Stomach (tissue), 8 donors: ENCODE measurements at regions not wholly inside any gene's neighbourhood (a gene's known extent, or its start where the extent isn't known, plus 50 kb on each side); places are given as distances from the start of the nearest gene placed in this dataset.

Source experiments
- DNase-seq, 2 donors: peaks; one replicate each; pipeline versions ENCODE4 v3.0.0 to v3.0.0-alpha.2; 2013 to 2019
- H3K27ac ChIP-seq, 5 donors: fragments of 200-600 bp in 4 of 5; sonication (generic) in 4 of 5; one replicate each; pipeline ENCODE4 v1.5.1; 2013 to 2019; ENCODE audit warnings: mild to moderate bottlenecking in 1 of 5, moderate library complexity in 1 of 5
- H3K27me3 ChIP-seq, 3 donors: fragments of 200-600 bp; sonication (generic); one replicate each; pipeline ENCODE4 v1.5.1; 2017 to 2019; ENCODE audit warnings: mixed run types in 1 of 3
- H3K36me3 ChIP-seq, 4 donors: fragments of 200-600 bp; sonication (generic); 1 replicate in 3 of 4; 2 replicates in 1 of 4; pipeline ENCODE4 v1.5.1; 2016 to 2019
- H3K4me1 ChIP-seq, 4 donors: fragments of 200-600 bp; sonication (generic); one replicate each; pipeline ENCODE4 v1.5.1; 2016 to 2019
- H3K4me3 ChIP-seq, 4 donors: fragments of 200-600 bp; sonication (generic) in 3 of 4; one replicate each; pipeline ENCODE4 v1.5.1; 2016 to 2019; ENCODE audit warnings: mild to moderate bottlenecking in 1 of 4
- H3K9me3 ChIP-seq, 4 donors: fragments of 200-600 bp; sonication (generic); one replicate each; pipeline ENCODE4 v1.5.1; 2016 to 2019
- CTCF ChIP-seq, 7 experiments: fragments of 450-650 bp in 4 of 7; fragments of 200-600 bp in 3 of 7; sonication (generic) in 3 of 7; IDR thresholded peaks; one replicate each; pipeline ENCODE4 v1.5.1; 2016 to 2019; ENCODE audit warnings: antibody characterized with exemption in 7 of 7, control low read depth in 2 of 7, mild to moderate bottlenecking in 1 of 7
- EP300 ChIP-seq: sonication (generic); formaldehyde crosslinking; IDR thresholded peaks from one replicate; pipeline ENCODE4 v1.6.1; 2017; ENCODE audit warnings: antibody characterized with exemption
- POLR2A ChIP-seq, 4 donors: fragments of 450-650 bp; IDR thresholded peaks; one replicate each; pipeline ENCODE4 v1.6.1; 2016; ENCODE audit warnings: antibody characterized with exemption in 4 of 4, control low read depth in 2 of 4, mild to moderate bottlenecking in 1 of 4, moderate library complexity in 1 of 4
- POLR2AphosphoS5 ChIP-seq, 3 donors: sonication (generic); formaldehyde crosslinking; IDR thresholded peaks; one replicate each; pipeline ENCODE4 v1.6.1; 2016; ENCODE audit warnings: antibody characterized with exemption in 3 of 3
- whole genome bisulfite sequencing, 5 donors: extraction: QIAGEN DNeasy Blood & Tissue Kit in 3 of 5; methylation state at CpG; one replicate each; pipeline versions ENCODE4 v1.1.5 to v1.1.7; 2013 to 2018; 5-methylcytosine and 5-hydroxymethylcytosine counted together
- intact Hi-C: fragments of 100-400 bp; cut with DNase I; formaldehyde crosslinking; loops from one replicate; pipeline ENCODE4 v1.15.1; 2023; ENCODE audit warnings: low total_unique reads
- donor health status: healthy with polysubstance abuse.
- donor health status: Bipolar disorder and iron deficiency.
- donor health status: healthy.

GRCh38 chr16:7097518-7097917 lies 235.1 kb upstream of the RBFOX1 start:
- no peaks in the 10 kb centered on the region for H3K27me3 ChIP-seq
- no peak for TF ChIP-seq POLR2A (IDR thresholded peaks at IDR 0.05)
- no peak for DNase-seq
- H3K4me3 ChIP-seq, result no peak overlapping the region
- no peaks in the 10 kb centered on the region for H3K36me3 ChIP-seq
- H3K27ac ChIP-seq, result no peak overlapping the region
- peaks cover 0 to 6% (median 0%) of the 10 kb centered on the region in 4 donors for H3K9me3 ChIP-seq
- intact Hi-C loops, result no loop called here
- H3K4me1 ChIP-seq, result no peaks in the 10 kb centered on the region
- WGBS, 5 donors, result 9 to 27% (median 22%) methylated on average over 1 of the region's 1 CpG

GRCh38 chr16:7093511-7093910 lies 239.1 kb upstream of the RBFOX1 start:
- Histone ChIP-seq H3K36me3 (no peaks in the 10 kb centered on the region), H3K9me3 (peaks cover 0 to 6% (median 0%) of the 10 kb centered on the region in 4 donors), H3K27ac (no peak overlapping the region), H3K4me1 (no peaks in the 10 kb centered on the region), H3K4me3 (no peak overlapping the region), H3K27me3 (no peaks in the 10 kb centered on the region)
- intact Hi-C loops, result no loop called here
- DNase-seq, result no peak
- WGBS, 5 donors, result 89 to 94% (median 90%) methylated on average over 4 of the region's 4 CpGs
- TF ChIP-seq CTCF (IDR thresholded peaks at IDR 0.05) (no peak), POLR2AphosphoS5 (IDR thresholded peaks at IDR 0.05) (no peak), POLR2A (IDR thresholded peaks at IDR 0.05) (no peak), EP300 (no peak)

GRCh38 chr16:7090628-7091115 lies 242.0 kb upstream of the RBFOX1 start:
- H3K9me3 ChIP-seq, result no peaks in the 10 kb centered on the region
- intact Hi-C loops, result no loop called here
- no peak for DNase-seq
- no peaks in the 10 kb centered on the region for H3K36me3 ChIP-seq
- TF ChIP-seq POLR2A (IDR thresholded peaks at IDR 0.05) (no peak), EP300 (no peak), POLR2AphosphoS5 (IDR thresholded peaks at IDR 0.05) (no peak), CTCF (IDR thresholded peaks at IDR 0.05) (no peak)
- H3K4me3 ChIP-seq, result no peak overlapping the region
- WGBS, 5 donors, result 20 to 31% (median 29%) methylated on average over 9 of the region's 9 CpGs
- H3K27ac ChIP-seq, result no peak overlapping the region
- H3K4me1 ChIP-seq, result no peaks in the 10 kb centered on the region
- H3K27me3 ChIP-seq, result peaks cover 0 to 13% (median 0%) of the 10 kb centered on the region in 3 donors

GRCh38 chr16:7089751-7090150 lies 242.9 kb upstream of the RBFOX1 start:
- Histone ChIP-seq H3K9me3 (no peaks in the 10 kb centered on the region), H3K27ac (no peak overlapping the region), H3K27me3 (peaks cover 0 to 13% (median 0%) of the 10 kb centered on the region in 3 donors), H3K4me3 (no peak overlapping the region), H3K36me3 (no peaks in the 10 kb centered on the region), H3K4me1 (no peaks in the 10 kb centered on the region)
- intact Hi-C loops, result no loop called here
- no peak for DNase-seq
- no peak for TF ChIP-seq POLR2A (IDR thresholded peaks at IDR 0.05)
- no peak for TF ChIP-seq EP300
- TF ChIP-seq CTCF (IDR thresholded peaks at IDR 0.05), result no peak
- no peak for TF ChIP-seq POLR2AphosphoS5 (IDR thresholded peaks at IDR 0.05)

- intact Hi-C loops, result no loop called here
- 44 to 64% (median 50%) methylated on average over 5 of the region's 5 CpGs for WGBS, 5 donors
- Histone ChIP-seq H3K4me3 (no peak overlapping the region), H3K9me3 (no peaks in the 10 kb centered on the region), H3K27ac (no peak overlapping the region), H3K4me1 (no peaks in the 10 kb centered on the region), H3K27me3 (peaks cover 0 to 13% (median 0%) of the 10 kb centered on the region in 3 donors), H3K36me3 (no peaks in the 10 kb centered on the region)
- DNase-seq, result no peak
- TF ChIP-seq POLR2AphosphoS5 (IDR thresholded peaks at IDR 0.05), result no peak
- no peak for TF ChIP-seq POLR2A (IDR thresholded peaks at IDR 0.05)
- no peak for TF ChIP-seq EP300
- TF ChIP-seq CTCF (IDR thresholded peaks at IDR 0.05), result no peak
Observed at GRCh38 chr16:7088711-7089110, 243.9 kb upstream of the RBFOX1 start.
